GM18499 (cell line): ENCODE measurements at regions not wholly inside any gene's neighbourhood (a gene's known extent, or its start where the extent isn't known, plus 50 kb on each side); places are given as distances from the start of the nearest gene placed in this dataset.
"Not testable (repeated sequence)": the region's sequence is repeated elsewhere in the genome, so short reads cannot be mapped to it uniquely, and the experiment has no call there.

ENCODE experiments used
- ATAC-seq: cut with Tn5 transposase; IDR thresholded peaks from one replicate; pipeline ENCODE4 v1.9.1; 2021; ENCODE audit warnings: moderate number of reproducible peaks; ENCODE audit not compliant: insufficient read depth, unreplicated experiment

GRCh38 chr3:110272525-110272924 is 799.1 kb upstream of the NECTIN3 start:
- ATAC-seq, result no peak

GRCh38 chr3:110291886-110292501 is 779.6 kb upstream of the NECTIN3 start:
- ATAC-seq, result no peak

GRCh38 chr3:110293660-110294059 is 778.0 kb upstream of the NECTIN3 start:
- ATAC-seq, result no peak

GRCh38 chr3:110296885-110297284 is 774.7 kb upstream of the NECTIN3 start:
- no peak for ATAC-seq

GRCh38 chr3:110301781-110302180 is 769.8 kb upstream of the NECTIN3 start:
- ATAC-seq, result no peak

GRCh38 chr3:110307065-110307809 is 764.4 kb upstream of the NECTIN3 start:
- no peak for ATAC-seq

- no peak for ATAC-seq
Observed at GRCh38 chr3:110311541-110311940, 760.1 kb upstream of the NECTIN3 start.

- peak; percentile 88 for ATAC-seq
Observed at GRCh38 chr3:110314512-110315114, 757.0 kb upstream of the NECTIN3 start.

- ATAC-seq, result no peak
Observed at GRCh38 chr3:110318108-110318507, 753.5 kb upstream of the NECTIN3 start.

GRCh38 chr3:110323349-110323748 is 748.3 kb upstream of the NECTIN3 start:
- ATAC-seq, result no peak

GRCh38 chr3:110324171-110324705 is 747.4 kb upstream of the NECTIN3 start:
- no peak for ATAC-seq

GRCh38 chr3:110327870-110328269 is 743.7 kb upstream of the NECTIN3 start:
- no peak for ATAC-seq

GRCh38 chr3:110331562-110331961 is 740.1 kb upstream of the NECTIN3 start:
- not testable (repeated sequence) for ATAC-seq

- ATAC-seq, result no peak
Observed at GRCh38 chr3:110332629-110333028, 739.0 kb upstream of the NECTIN3 start.

GRCh38 chr3:110341047-110341446 is 730.6 kb upstream of the NECTIN3 start:
- ATAC-seq, result no peak

- ATAC-seq, result no peak
Observed at GRCh38 chr3:110343376-110343775, 728.2 kb upstream of the NECTIN3 start.

GRCh38 chr3:110343945-110344344 is 727.7 kb upstream of the NECTIN3 start:
- ATAC-seq, result peak; percentile 82

- ATAC-seq, result no peak
Observed at GRCh38 chr3:110344487-110344886, 727.1 kb upstream of the NECTIN3 start.

GRCh38 chr3:110344897-110345767 is 726.5 kb upstream of the NECTIN3 start:
- ATAC-seq, result no peak

GRCh38 chr3:110349295-110349694 is 722.3 kb upstream of the NECTIN3 start:
- ATAC-seq, result no peak
